ENCODE measurements at regions not wholly inside any gene's neighbourhood (a gene's known extent, or its start where the extent isn't known, plus 50 kb on each side); places are given as distances from the start of the nearest gene placed in this dataset.

GRCh38 chr1:91594383-91595055 lies 93.9 kb downstream of the CDC7 start:
- Mint-ChIP-seq H3K4me1 (peaks cover 11 to 48% (median 23%) of the 10 kb centered on the region in 7 donors), H3K27me3 (no peaks in the 10 kb centered on the region), H3K9me3 (peaks cover 0 to 4% (median 0%) of the 10 kb centered on the region in 11 donors), H3K4me3 (no peak overlapping the region), H3K36me3 (peaks cover 0 to 7% (median 0%) of the 10 kb centered on the region in 5 donors), H3K27ac (no peak overlapping the region)
- Histone ChIP-seq H3K4me3 (ENCODE audit: low read length) (no peak overlapping the region), H3K27ac (ENCODE audit: low read depth, low read length) (no peak overlapping the region), H3K9me3 (ENCODE audit: control insufficient read depth in 2 of 3, low read length in 3 of 3) (no peaks in the 10 kb centered on the region), H3K4me1 (ENCODE audit: control insufficient read depth in 2 of 2, insufficient read depth in 2 of 2, low read length in 2 of 2) (peaks cover 0 to 18% of the 10 kb centered on the region in 2 donors), H3K27me3 (ENCODE audit: control insufficient read depth in 2 of 2, insufficient read depth in 2 of 2, low read length in 2 of 2) (no peaks in the 10 kb centered on the region), H3K36me3 (ENCODE audit: control insufficient read depth in 2 of 3, insufficient read depth in 3 of 3, low read length in 3 of 3) (no peaks in the 10 kb centered on the region)
- ChIA-PET CTCF (no interaction called here), POLR2A (no interaction called here)
- ATAC-seq (no peak), DNase-seq (no peak)
- intact Hi-C loops (cut with micrococcal nuclease) = no loop called here

- ChIA-PET POLR2A (no interaction called here), CTCF (no interaction called here)
- no peak overlapping the region for H3K27ac Mint-ChIP-seq
- H3K9me3 Mint-ChIP-seq = peaks cover 0 to 4% (median 0%) of the 10 kb centered on the region in 11 donors
- Histone ChIP-seq H3K27ac (ENCODE audit: low read depth, low read length) (no peak overlapping the region), H3K27me3 (ENCODE audit: control insufficient read depth in 2 of 2, insufficient read depth in 2 of 2, low read length in 2 of 2) (no peaks in the 10 kb centered on the region), H3K36me3 (ENCODE audit: control insufficient read depth in 2 of 3, insufficient read depth in 3 of 3, low read length in 3 of 3) (no peaks in the 10 kb centered on the region), H3K9me3 (ENCODE audit: control insufficient read depth in 2 of 3, low read length in 3 of 3) (no peaks in the 10 kb centered on the region), H3K4me1 (ENCODE audit: control insufficient read depth in 2 of 2, insufficient read depth in 2 of 2, low read length in 2 of 2) (peaks cover 0 to 9% of the 10 kb centered on the region in 2 donors), H3K4me3 (ENCODE audit: low read length) (no peak overlapping the region)
- peaks cover 0 to 5% (median 0%) of the 10 kb centered on the region in 5 donors for H3K27me3 Mint-ChIP-seq
- H3K4me1 Mint-ChIP-seq = peaks cover 7 to 40% (median 15%) of the 10 kb centered on the region in 7 donors
- intact Hi-C loops (cut with micrococcal nuclease) = no loop called here
- DNase-seq (no peak), ATAC-seq (no peak)
- no peak overlapping the region for H3K4me3 Mint-ChIP-seq
- H3K36me3 Mint-ChIP-seq = peaks cover 0 to 9% (median 0%) of the 10 kb centered on the region in 5 donors
Observed at GRCh38 chr1:91596474-91596873, 95.8 kb downstream of the CDC7 start.

DNA sequence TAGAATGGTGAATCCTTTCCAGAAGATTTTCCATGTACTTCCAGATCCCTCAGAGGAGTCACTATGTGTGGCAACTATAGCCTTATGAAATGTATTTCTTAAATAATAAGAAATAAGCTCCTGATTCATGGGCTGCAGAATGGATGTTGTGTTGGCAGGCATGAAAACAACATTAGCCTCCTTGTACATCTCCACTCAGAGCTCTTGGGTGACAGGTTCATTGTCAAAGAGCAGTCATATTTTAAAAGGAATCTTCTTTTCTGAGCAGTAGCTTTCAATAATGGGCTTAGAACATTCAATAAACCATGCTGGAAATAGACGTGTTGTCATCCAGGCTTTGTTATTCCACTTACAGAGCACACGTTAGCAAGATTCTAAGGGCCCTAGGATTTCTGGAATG lies 96.6 kb downstream of the CDC7 start:
- peaks cover 0 to 2% of the 10 kb centered on the region in 2 donors for H3K4me1 ChIP-seq (ENCODE audit: control insufficient read depth in 2 of 2, insufficient read depth in 2 of 2, low read length in 2 of 2)
- H3K27ac ChIP-seq (ENCODE audit: low read depth, low read length) = no peak overlapping the region
- ChIA-PET CTCF (interaction anchor here (0.7 kb wide), 1 partner anchor 110 kb away, joined by 3 read pairs; no protein-coding TSS in a partner anchor), POLR2A (no interaction called here)
- H3K36me3 ChIP-seq (ENCODE audit: control insufficient read depth in 2 of 3, insufficient read depth in 3 of 3, low read length in 3 of 3) = no peaks in the 10 kb centered on the region
- H3K36me3 Mint-ChIP-seq = peaks cover 0 to 9% (median 0%) of the 10 kb centered on the region in 5 donors
- H3K27me3 Mint-ChIP-seq = peaks cover 0 to 5% (median 0%) of the 10 kb centered on the region in 5 donors
- H3K4me1 Mint-ChIP-seq = peaks cover 5 to 32% (median 8%) of the 10 kb centered on the region in 7 donors
- intact Hi-C loops (cut with micrococcal nuclease) = no loop called here
- H3K4me3 ChIP-seq (ENCODE audit: low read length) = no peak overlapping the region
- no peaks in the 10 kb centered on the region for H3K27me3 ChIP-seq (ENCODE audit: control insufficient read depth in 2 of 2, insufficient read depth in 2 of 2, low read length in 2 of 2)
- H3K9me3 ChIP-seq (ENCODE audit: control insufficient read depth in 2 of 3, low read length in 3 of 3) = no peaks in the 10 kb centered on the region
- H3K4me3 Mint-ChIP-seq = no peak overlapping the region
- DNase-seq (no peak), ATAC-seq (no peak)
- peaks cover 0 to 4% (median 0%) of the 10 kb centered on the region in 11 donors for H3K9me3 Mint-ChIP-seq
- no peak overlapping the region for H3K27ac Mint-ChIP-seq

DNA sequence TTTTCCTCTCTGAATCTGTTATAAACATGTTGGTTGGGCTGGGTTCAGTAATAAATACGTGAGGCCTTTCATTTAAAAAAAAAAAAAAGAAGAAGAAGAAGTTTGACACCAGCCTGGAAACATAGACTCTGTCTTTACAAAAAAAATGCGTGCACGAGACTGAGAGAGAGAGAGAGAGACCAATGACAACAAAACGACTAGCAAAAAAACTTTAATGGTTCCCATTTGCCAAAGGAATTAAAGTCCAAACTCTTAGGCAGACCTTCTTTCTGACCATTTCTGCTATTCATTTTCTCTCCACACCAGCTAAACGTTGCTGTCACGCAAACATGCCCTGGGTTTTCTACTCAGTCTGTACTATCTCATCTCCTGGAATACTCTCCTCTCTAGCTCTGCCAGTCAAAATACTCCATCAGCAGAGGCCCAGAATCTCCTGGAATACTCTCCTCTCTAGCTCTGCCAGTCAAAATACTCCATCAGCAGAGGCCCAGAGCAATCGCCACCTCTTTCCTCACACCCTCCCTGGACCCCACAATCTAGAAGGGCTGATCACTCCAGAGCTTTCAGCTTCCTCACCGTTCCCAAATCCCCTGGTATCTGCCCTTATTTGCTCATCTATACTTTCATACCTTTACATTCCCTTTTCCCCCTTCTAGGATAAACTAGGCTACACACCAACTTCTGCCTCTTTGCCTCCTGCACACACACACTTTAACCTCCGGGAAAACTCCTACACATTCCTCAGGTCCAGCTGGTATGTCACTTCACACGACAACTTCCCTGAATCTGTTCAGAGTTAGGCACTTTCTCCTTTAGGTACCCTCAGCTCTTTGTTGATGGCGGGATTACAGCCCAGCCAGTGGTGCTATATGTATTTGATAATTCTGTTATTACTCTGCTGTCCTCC lies 100.0 kb downstream of the CDC7 start:
- Mint-ChIP-seq H3K27ac (no peak overlapping the region), H3K36me3 (peaks cover 0 to 9% (median 0%) of the 10 kb centered on the region in 5 donors), H3K4me3 (no peak overlapping the region), H3K4me1 (peaks cover 0 to 20% (median 0%) of the 10 kb centered on the region in 7 donors), H3K9me3 (peaks cover 0 to 7% (median 0%) of the 10 kb centered on the region in 11 donors), H3K27me3 (peaks cover 0 to 5% (median 0%) of the 10 kb centered on the region in 5 donors)
- Histone ChIP-seq H3K4me1 (ENCODE audit: control insufficient read depth in 2 of 2, insufficient read depth in 2 of 2, low read length in 2 of 2) (no peaks in the 10 kb centered on the region), H3K9me3 (ENCODE audit: control insufficient read depth in 2 of 3, low read length in 3 of 3) (no peaks in the 10 kb centered on the region), H3K4me3 (ENCODE audit: low read length) (no peak overlapping the region), H3K27me3 (ENCODE audit: control insufficient read depth in 2 of 2, insufficient read depth in 2 of 2, low read length in 2 of 2) (no peaks in the 10 kb centered on the region), H3K27ac (ENCODE audit: low read depth, low read length) (no peak overlapping the region), H3K36me3 (ENCODE audit: control insufficient read depth in 2 of 3, insufficient read depth in 3 of 3, low read length in 3 of 3) (no peaks in the 10 kb centered on the region)
- ATAC-seq = no peak
- DNase-seq = no peak
- ChIA-PET CTCF (no interaction called here), POLR2A (no interaction called here)
- intact Hi-C loops (cut with micrococcal nuclease) = no loop called here

DNA sequence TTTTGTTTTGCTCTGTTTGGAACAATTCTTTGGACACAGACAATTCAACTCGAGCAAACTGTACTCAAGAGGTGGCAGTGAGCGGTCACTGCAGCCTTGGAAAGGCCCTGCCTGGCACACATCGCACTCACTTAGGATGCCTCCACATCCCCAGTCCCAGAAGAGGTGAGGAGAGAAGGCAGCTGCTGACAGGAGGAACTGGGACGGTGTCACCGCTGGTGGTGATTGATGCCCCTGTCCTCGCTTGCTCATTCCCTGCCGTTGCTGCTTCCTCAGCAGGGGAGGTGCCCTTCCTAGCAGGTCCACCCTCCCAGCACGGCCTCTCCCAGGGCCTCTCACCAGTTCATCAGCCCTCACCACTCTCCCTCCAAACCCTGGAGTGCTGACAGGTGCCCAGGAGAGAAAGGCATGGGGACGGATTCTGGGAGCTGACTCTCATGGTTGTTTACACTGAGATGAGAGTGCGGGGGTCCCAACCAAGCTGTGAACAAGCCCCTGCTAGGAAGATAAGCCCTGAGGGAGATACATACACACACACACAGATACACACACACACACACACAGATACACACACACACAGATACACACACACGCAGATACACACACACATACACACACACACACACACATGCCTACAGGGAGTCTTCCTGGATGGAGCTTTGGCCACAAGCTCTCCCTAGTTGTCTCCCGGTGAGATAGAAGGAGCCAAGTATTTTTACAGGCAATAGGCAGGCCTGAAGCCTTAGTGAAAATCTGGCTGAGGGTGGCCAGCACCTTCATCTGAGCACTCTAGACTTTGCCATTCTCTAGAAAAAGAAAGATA lies 101.1 kb downstream of the CDC7 start:
- no peak overlapping the region for H3K27ac ChIP-seq (ENCODE audit: low read depth, low read length)
- no peaks in the 10 kb centered on the region for H3K4me1 ChIP-seq (ENCODE audit: control insufficient read depth in 2 of 2, insufficient read depth in 2 of 2, low read length in 2 of 2)
- Mint-ChIP-seq H3K27ac (peak overlapping the region in 1 of 9 donors; percentile 63), H3K4me3 (no peak overlapping the region), H3K27me3 (peaks cover 0 to 5% (median 0%) of the 10 kb centered on the region in 5 donors), H3K36me3 (peaks cover 0 to 9% (median 0%) of the 10 kb centered on the region in 5 donors), H3K9me3 (peaks cover 0 to 6% (median 0%) of the 10 kb centered on the region in 11 donors), H3K4me1 (peaks cover 0 to 11% (median 0%) of the 10 kb centered on the region in 7 donors)
- intact Hi-C loops (cut with micrococcal nuclease) = no loop called here
- ChIA-PET CTCF (interaction anchor here (0.6 kb wide), 1 partner anchor 329 kb away, joined by 3 read pairs; no protein-coding TSS in a partner anchor), POLR2A (no interaction called here)
- no peak for ATAC-seq
- no peak for DNase-seq
- no peaks in the 10 kb centered on the region for H3K27me3 ChIP-seq (ENCODE audit: control insufficient read depth in 2 of 2, insufficient read depth in 2 of 2, low read length in 2 of 2)
- no peak overlapping the region for H3K4me3 ChIP-seq (ENCODE audit: low read length)
- H3K36me3 ChIP-seq (ENCODE audit: control insufficient read depth in 2 of 3, insufficient read depth in 3 of 3, low read length in 3 of 3) = no peaks in the 10 kb centered on the region
- no peaks in the 10 kb centered on the region for H3K9me3 ChIP-seq (ENCODE audit: control insufficient read depth in 2 of 3, low read length in 3 of 3)

- Mint-ChIP-seq H3K27me3 (peaks cover 0 to 5% (median 0%) of the 10 kb centered on the region in 5 donors), H3K9me3 (peaks cover 0 to 7% (median 0%) of the 10 kb centered on the region in 11 donors), H3K36me3 (peaks cover 0 to 9% (median 0%) of the 10 kb centered on the region in 5 donors), H3K4me1 (peaks cover 0 to 8% (median 0%) of the 10 kb centered on the region in 7 donors), H3K27ac (peak overlapping the region in 1 of 9 donors; percentile 34), H3K4me3 (no peak overlapping the region)
- POLR2A ChIA-PET = no interaction called here
- Histone ChIP-seq H3K4me1 (ENCODE audit: control insufficient read depth in 2 of 2, insufficient read depth in 2 of 2, low read length in 2 of 2) (no peaks in the 10 kb centered on the region), H3K4me3 (ENCODE audit: low read length) (no peak overlapping the region), H3K9me3 (ENCODE audit: control insufficient read depth in 2 of 3, low read length in 3 of 3) (no peaks in the 10 kb centered on the region), H3K27ac (ENCODE audit: low read depth, low read length) (no peak overlapping the region), H3K36me3 (ENCODE audit: control insufficient read depth in 2 of 3, insufficient read depth in 3 of 3, low read length in 3 of 3) (no peaks in the 10 kb centered on the region), H3K27me3 (ENCODE audit: control insufficient read depth in 2 of 2, insufficient read depth in 2 of 2, low read length in 2 of 2) (no peaks in the 10 kb centered on the region)
- ATAC-seq (no peak), DNase-seq (peak in 1 of 9 donors; percentile 36)
- intact Hi-C loops (cut with micrococcal nuclease) = no loop called here
- CTCF ChIA-PET = interaction anchor here (0.6 kb wide), 1 partner anchor 702 kb away, joined by 3 read pairs; no protein-coding TSS in a partner anchor
Observed at GRCh38 chr1:91603409-91603808, 102.8 kb downstream of the CDC7 start.

Data from naive thymus-derived CD4-positive, alpha-beta T cell (primary cell).